ENCODE measurements at regions not wholly inside any gene's neighbourhood (a gene's known extent, or its start where the extent isn't known, plus 50 kb on each side); places are given as distances from the start of the nearest gene placed in this dataset.

- no peak for DNase-seq
- WGBS, 2 donors, result 89 to 92% methylated on average over 6 of the region's 6 CpGs
- peaks cover 9% of the 10 kb centered on the region for H3K4me1 ChIP-seq
These were observed 163.6 kb downstream of the FAM43A start for GRCh38 chr3:194849166-194849875.

GRCh38 chr3:194851254-194851653 lies 165.6 kb downstream of the FAM43A start:
- H3K27ac ChIP-seq, result no peak overlapping the region
- H3K36me3 ChIP-seq (ENCODE audit: low read depth, missing control alignments), result no peaks in the 10 kb centered on the region
- peaks cover 9% of the 10 kb centered on the region for H3K4me1 ChIP-seq
- no peak overlapping the region for H3K4me3 ChIP-seq
- no peak for DNase-seq
- TF ChIP-seq CTCF (IDR thresholded peaks at IDR 0.05) (no peak), POLR2A (IDR thresholded peaks at IDR 0.05) (no peak)
- WGBS, 2 donors, result 67 to 78% methylated on average over 4 to 5 of the region's 5 CpGs
- no peaks in the 10 kb centered on the region for H3K9me3 ChIP-seq
- intact Hi-C loops (cut with DNase I; ENCODE audit: low total_unique reads), result no loop called here
- H3K27me3 ChIP-seq, result no peaks in the 10 kb centered on the region

More at GRCh38 chr3:194849166-194849875, 163.6 kb downstream of the FAM43A start:
- Histone ChIP-seq H3K9me3 (no peaks in the 10 kb centered on the region), H3K27me3 (no peaks in the 10 kb centered on the region), H3K27ac (no peak overlapping the region), H3K36me3 (ENCODE audit: low read depth, missing control alignments) (no peaks in the 10 kb centered on the region), H3K4me3 (no peak overlapping the region)
- no peak for TF ChIP-seq CTCF (IDR thresholded peaks at IDR 0.05)
- no peak for TF ChIP-seq POLR2A (IDR thresholded peaks at IDR 0.05)
- intact Hi-C loops (cut with DNase I; ENCODE audit: low total_unique reads), result no loop called here

- TF ChIP-seq POLR2A (IDR thresholded peaks at IDR 0.05), result no peak
- no peak for TF ChIP-seq CTCF (IDR thresholded peaks at IDR 0.05)
- H3K4me3 ChIP-seq, result no peak overlapping the region
- DNase-seq, result no peak
- no peaks in the 10 kb centered on the region for H3K9me3 ChIP-seq
- H3K27ac ChIP-seq, result no peak overlapping the region
- intact Hi-C loops (cut with DNase I; ENCODE audit: low total_unique reads), result no loop called here
- H3K36me3 ChIP-seq (ENCODE audit: low read depth, missing control alignments), result no peaks in the 10 kb centered on the region
- peaks cover 9% of the 10 kb centered on the region for H3K4me1 ChIP-seq
- WGBS, 2 donors, result 87 to 94% methylated on average over 5 of the region's 5 CpGs
- H3K27me3 ChIP-seq, result no peaks in the 10 kb centered on the region
These were observed 166.3 kb downstream of the FAM43A start for GRCh38 chr3:194851941-194852340.

- DNase-seq, result peak; percentile 21
- TF ChIP-seq CTCF (IDR thresholded peaks at IDR 0.05) (no peak), POLR2A (IDR thresholded peaks at IDR 0.05) (no peak)
- Histone ChIP-seq H3K27ac (no peak overlapping the region), H3K4me3 (no peak overlapping the region), H3K27me3 (no peaks in the 10 kb centered on the region), H3K36me3 (ENCODE audit: low read depth, missing control alignments) (no peaks in the 10 kb centered on the region), H3K4me1 (peaks cover 9% of the 10 kb centered on the region), H3K9me3 (no peaks in the 10 kb centered on the region)
- intact Hi-C loops (cut with DNase I; ENCODE audit: low total_unique reads), result no loop called here
- WGBS, 2 donors, result 53 to 75% methylated on average over 21 to 22 of the region's 22 CpGs
These were observed 166.7 kb downstream of the FAM43A start for GRCh38 chr3:194852345-194852744.

Measured in testis (tissue), 2 donors.